ENCODE measurements at regions not wholly inside any gene's neighbourhood (a gene's known extent, or its start where the extent isn't known, plus 50 kb on each side); places are given as distances from the start of the nearest gene placed in this dataset.

- TF ChIP-seq CTCF (IDR thresholded peaks at IDR 0.05) (no peak), POLR2A (IDR thresholded peaks at IDR 0.05) (no peak)
Observed at GRCh38 chr5:62731022-62731421, 152.4 kb downstream of the LRRC70 start.
